Body of pancreas (tissue), 4 donors: ENCODE measurements at regions not wholly inside any gene's neighbourhood (a gene's known extent, or its start where the extent isn't known, plus 50 kb on each side); places are given as distances from the start of the nearest gene placed in this dataset.

ENCODE experiments used
- CTCF ChIP-seq, 7 experiments: fragments of 450-650 bp in 4 of 7; fragments of 200-600 bp in 3 of 7; sonication (generic) in 3 of 7; IDR thresholded peaks; one replicate each; pipeline ENCODE4 v1.5.1; 2016 to 2019; ENCODE audit warnings: antibody characterized with exemption in 7 of 7
- POLR2A ChIP-seq, 3 donors: fragments of 450-650 bp; IDR thresholded peaks; one replicate each; pipeline ENCODE4 v1.6.1; 2016; ENCODE audit warnings: antibody characterized with exemption in 3 of 3, mild to moderate bottlenecking in 2 of 3

- TF ChIP-seq CTCF (IDR thresholded peaks at IDR 0.05) = no peak
- no peak for TF ChIP-seq POLR2A (IDR thresholded peaks at IDR 0.05)
Measured at GRCh38 chr22:47434336-47435203, 672.1 kb downstream of the TBC1D22A start.
